ENCODE measurements at regions not wholly inside any gene's neighbourhood (a gene's known extent, or its start where the extent isn't known, plus 50 kb on each side); places are given as distances from the start of the nearest gene placed in this dataset.
A peak's percentile ranks its signal among the peaks of the same experiment; 100 is the strongest.

DNA sequence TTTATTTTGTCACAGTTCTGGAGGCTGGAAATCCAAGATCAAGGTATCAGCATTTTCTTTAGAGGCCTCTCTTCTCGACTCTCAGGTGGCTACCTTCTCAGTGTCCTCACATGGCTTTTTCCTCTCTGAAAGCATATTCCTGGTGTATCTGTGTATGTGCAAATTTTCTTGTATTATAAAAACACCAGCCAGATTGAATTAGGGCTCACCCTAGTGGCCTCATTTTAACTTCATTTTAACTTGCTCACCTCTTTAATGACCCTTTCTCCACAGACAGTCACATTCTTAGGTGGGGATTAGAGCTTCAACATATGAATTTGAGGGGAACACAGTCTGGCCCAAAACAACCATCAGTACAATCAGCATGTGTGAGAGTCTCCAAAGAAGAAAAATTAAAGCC is 542.4 kb upstream of the FAM241A start:
- TF ChIP-seq, protein P1, sequence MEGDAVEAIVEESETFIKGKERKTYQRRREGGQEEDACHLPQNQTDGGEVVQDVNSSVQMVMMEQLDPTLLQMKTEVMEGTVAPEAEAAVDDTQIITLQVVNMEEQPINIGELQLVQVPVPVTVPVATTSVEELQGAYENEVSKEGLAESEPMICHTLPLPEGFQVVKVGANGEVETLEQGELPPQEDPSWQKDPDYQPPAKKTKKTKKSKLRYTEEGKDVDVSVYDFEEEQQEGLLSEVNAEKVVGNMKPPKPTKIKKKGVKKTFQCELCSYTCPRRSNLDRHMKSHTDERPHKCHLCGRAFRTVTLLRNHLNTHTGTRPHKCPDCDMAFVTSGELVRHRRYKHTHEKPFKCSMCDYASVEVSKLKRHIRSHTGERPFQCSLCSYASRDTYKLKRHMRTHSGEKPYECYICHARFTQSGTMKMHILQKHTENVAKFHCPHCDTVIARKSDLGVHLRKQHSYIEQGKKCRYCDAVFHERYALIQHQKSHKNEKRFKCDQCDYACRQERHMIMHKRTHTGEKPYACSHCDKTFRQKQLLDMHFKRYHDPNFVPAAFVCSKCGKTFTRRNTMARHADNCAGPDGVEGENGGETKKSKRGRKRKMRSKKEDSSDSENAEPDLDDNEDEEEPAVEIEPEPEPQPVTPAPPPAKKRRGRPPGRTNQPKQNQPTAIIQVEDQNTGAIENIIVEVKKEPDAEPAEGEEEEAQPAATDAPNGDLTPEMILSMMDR (IDR thresholded peaks at IDR 0.05) = peak; percentile 28
- TF ChIP-seq REST (IDR thresholded peaks at IDR 0.05; ENCODE audit: insufficient read depth in 1 of 2, low read depth in 2 of 2, low read length in 1 of 2) (no peak), TCF7L2 (IDR thresholded peaks at IDR 0.05; ENCODE audit: low read depth, low read length) (no peak), POLR2AphosphoS5 (IDR thresholded peaks at IDR 0.05; ENCODE audit: low read depth, low read length) (no peak), SIN3A (IDR thresholded peaks at IDR 0.05; ENCODE audit: borderline replicate concordance, insufficient read depth, low read depth, low read length) (no peak)
